ENCODE measurements at regions not wholly inside any gene's neighbourhood (a gene's known extent, or its start where the extent isn't known, plus 50 kb on each side); places are given as distances from the start of the nearest gene placed in this dataset.

DNA sequence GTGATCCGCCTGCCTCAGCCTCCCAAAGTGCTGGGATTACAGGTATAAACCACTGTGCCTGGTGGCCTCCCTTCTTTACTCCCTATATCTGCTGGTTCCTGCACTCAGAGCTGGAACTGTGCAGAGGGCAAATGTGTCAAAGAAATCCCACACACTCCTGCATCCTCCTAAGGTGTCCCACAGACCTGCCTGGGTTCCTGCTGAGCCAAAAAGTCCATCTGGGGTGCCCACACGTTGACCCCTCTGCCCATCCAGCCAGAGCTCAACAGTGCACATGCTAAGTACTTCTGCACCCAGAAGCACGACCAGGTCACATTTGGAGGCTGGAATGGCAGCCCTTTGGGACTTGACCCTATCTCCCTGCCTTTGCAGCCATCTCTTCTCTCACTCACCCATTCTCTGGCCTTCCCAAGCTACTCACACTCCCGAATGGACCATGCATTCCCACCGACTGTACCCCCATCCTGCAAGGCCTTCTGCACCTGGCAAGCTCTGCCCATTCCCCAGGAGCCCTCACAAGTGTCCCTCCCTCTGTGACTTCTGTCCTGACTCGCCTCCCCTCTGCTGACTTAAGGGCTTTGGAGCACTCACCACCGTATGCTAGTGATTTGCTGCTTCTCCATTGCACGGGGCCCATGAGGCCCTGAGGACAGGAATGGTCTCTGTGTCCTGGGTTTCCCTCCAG lies 152.1 kb downstream of the KCTD15 start:
- DNase-seq (ENCODE audit: low spot score) = no peak

DNA sequence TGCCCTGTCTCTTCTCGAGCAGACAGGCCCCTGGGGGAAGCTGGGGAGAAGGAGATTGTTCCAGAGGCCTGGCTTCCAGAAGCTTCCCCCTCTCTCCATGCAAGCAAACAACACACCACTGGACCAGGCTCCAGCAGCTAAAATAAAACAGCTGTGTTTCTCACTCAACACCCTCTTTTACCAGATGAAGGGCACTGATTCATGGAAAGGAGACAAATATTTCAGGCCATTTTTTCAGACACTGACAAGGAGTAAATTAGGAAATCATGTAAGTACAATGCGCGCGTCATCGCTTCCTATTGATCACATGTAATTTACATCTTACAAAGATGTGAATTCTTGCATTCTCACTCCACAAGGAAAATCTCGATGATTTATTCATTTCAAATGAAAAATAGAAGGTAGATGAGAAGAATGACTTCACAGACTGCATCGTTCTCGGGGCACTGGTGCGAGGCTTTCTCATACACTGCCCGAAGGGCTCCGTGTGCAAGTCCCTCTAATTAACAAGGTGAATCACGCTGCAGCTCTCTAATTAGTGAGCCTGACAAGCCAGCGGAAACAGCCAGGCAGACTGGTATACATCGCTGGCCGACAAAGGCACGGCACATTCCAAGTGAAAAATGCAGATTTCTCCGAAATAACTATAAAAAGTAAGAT lies 153.6 kb downstream of the KCTD15 start:
- DNase-seq (ENCODE audit: low spot score) = no peak

DNA sequence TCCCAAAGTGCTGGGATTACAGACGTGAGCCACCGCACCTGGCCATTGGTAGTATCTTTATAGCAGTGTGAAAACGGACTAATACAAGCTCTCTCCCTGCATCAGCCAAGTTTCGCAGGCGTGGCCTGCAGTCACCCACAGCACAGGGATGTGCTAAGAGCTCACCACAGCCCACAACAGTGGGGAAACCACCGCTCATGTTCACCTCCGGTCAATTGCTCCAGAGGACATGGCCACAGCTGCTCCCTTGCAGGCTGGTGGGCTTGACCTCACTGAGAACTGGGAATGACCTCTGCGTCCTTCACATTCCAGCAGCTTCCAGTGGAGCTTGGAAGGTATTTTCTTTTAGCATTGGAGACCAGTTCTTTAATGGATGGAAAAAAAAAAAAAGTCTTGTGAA lies 156.4 kb downstream of the KCTD15 start:
- DNase-seq (ENCODE audit: low spot score) = no peak

DNA sequence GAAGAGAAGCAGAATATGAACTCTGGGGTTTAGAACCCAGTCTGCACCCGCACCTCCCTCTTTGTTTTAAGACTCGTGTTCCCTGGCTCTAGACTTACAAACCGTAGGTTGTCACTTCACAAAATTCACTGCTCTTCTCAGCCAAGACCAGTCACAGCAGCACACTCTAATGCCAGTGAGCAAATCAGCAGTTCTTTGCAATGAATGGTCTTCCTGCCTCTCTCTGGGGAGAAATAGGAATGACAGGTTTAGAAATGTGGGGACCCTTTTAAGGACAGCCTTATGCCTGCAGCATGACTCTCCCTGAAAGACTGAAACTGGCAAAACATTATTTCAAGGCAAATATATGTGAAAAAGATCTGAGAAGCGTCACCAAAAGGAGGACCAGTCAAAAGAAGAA lies 156.9 kb downstream of the KCTD15 start:
- DNase-seq (ENCODE audit: low spot score) = no peak

DNA sequence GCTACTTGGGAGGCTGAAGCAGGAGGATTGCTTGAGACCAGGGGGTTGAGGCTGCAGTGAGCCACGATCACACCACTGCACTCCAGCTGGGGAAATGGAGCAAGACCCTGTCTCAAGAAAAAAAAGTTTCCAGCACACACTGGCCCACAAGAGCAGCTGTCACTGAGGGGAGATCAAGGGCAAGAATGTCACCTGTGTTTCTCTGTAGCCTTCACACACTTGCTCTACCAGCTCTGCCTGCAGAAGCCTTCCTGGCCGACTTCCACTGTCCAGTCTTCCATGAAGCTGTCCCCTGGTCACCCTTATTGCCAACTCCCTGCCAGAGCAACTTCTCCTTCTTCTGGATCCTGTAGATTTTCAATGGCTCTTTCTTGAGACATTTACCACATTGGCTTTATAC lies 158.0 kb downstream of the KCTD15 start:
- no peak for DNase-seq (ENCODE audit: low spot score)

DNA sequence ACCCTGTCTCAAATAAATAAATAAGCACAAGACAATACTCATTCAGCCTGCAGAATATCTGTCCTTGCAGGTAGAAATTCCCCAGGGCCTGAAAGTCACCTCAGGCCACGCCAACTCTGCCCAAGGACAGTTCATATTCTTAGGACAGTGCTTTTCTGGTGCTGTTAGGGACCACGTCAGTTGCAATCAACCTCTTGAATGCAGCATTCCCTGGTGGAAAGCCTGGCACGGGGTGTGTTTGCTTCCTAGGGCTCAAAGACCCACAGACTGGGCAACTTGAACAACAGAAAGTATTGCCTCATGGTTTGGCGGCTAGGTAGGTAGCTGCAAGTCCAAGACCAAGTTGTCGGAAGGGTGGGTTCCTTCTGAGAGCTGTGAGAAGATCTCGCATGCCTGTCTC lies 160.3 kb downstream of the KCTD15 start:
- no peak for DNase-seq (ENCODE audit: low spot score)

DNA sequence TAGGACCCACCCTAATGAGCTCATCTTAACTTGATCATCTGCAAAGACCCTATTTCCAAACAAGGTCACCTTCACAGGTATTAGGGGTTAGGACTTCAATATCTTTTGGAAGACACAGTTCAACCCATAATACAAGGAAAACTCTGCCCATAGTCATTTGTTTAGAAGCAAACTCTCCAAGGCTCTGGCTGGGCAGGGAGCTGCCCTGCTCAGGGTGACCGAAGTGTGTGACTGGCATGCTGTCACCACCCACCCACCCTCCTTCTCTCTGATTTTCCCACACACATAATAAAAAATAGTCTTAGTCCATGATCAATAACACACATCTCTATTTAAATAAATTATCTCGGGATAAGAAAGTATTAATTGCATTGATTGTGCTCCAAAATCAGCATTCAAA lies 161.1 kb downstream of the KCTD15 start:
- DNase-seq (ENCODE audit: low spot score) = no peak

DNA sequence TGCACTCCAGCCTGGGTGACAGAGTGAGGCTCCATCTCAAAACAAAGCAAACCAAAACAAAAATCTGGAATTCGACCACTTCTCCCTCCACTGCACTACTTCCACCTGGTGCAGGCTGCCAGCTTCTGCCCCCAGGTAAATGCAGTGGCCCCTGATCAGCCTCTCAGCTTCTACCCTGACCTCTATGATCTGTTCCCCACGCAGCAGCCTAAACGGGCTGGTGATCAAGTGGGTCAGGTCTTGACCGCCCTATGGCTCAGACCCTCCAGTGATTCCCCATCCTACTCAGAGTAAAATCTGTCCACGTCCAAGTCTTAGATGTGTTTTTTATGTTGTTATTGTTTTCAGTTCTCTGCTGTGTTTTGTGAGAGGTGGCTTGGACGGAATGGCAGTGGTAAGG lies 163.9 kb downstream of the KCTD15 start:
- DNase-seq (ENCODE audit: low spot score) = no peak

DNA sequence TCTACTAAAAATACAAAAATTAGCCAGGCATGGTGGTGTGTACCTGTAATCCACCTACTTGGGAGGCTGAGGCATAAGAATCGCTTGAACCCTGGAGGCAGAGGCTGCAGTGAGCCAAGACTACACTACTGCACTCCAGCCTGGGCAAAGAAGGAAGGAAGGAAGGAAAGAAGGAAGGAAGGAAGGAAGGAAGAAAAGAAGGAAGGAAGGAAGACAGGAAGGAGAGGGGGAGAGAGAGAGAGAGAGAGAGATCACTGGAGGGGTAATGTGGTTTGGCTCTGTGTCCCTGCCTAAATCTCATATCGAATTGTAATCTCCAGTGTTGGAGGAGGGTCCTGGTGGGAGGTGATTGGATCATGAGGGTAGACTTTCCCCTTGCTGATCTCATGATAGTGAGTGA lies 165.5 kb downstream of the KCTD15 start:
- no peak for DNase-seq (ENCODE audit: low spot score)

DNA sequence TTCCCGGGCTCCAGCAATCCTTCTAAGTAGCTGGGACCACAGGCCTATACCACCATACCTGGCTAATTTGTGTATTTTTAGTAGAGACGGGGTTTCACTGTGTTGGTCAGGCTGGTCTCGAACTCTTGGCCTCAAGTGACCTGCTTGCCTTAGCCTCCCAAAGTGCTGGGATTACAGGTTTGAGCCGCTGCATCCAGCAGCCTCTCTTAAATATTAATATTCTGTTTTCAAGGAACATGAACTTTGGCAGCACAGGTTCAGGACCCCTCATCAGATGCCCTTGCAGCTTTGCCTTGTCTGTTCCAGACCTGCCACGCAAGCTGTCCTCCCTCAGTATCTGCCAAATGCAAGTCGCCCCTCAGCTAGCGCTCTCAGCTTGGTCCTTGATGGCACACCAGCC lies 166.8 kb downstream of the KCTD15 start:
- no peak for DNase-seq (ENCODE audit: low spot score)

DNA sequence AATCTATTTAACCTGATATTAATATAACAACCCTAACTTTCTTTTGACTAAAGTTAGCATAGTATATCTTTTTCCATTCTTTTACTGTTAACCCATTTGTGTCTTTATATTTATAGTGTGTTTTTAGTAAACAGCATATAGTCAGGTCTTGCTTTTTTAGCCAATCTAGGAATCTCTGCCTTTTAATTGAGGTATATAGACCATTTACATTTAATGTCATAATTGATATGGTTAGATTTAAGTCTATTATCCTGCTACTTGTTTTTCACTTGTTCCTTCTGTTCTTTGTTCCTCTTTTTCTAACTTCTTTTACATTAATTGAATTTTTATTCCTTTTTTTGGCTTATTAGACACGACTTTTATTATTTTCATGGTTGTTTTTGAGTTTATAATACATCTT lies 174.4 kb downstream of the KCTD15 start:
- DNase-seq (ENCODE audit: low spot score) = no peak

DNA sequence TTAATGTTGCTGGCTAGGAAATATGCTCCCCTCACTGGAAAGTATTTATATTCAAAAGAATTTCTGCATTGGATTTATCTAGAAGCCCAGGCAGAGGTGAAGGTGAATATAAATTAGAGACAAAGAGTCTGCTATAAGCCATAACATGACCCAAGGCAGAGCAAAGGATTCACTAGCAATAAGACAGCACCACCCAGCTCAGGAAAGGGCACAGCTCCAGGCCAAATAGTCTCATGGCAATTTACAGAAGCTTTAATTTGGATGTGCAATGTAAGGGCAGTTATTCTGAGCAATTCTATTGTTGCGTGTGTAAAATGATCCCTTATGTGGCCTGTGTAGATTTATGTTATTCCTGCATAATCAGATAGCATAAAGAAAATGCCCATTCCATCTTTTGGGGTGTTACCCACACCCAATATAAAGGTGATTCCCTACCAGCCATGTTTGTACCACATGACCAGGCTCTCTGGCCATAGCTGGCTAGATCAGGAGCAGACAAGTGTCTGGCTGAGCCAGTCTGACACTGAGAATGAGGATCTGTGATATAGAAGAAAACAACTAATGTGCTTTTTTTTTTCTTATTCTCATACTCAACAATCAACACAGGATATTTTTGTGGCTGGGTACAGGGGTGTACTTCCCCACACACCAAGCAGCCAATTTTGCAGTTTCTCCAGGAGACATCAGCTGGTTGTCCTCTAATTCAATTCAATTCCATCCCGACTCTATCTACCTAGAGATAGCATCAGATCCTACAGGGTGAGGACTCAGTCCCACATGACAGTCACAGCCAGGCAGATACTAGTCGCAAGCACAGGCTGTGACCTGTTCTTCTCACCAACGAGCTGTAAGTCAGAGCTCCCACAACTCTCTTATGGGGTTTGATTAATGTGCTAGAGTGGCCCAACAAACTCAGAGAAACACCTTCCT lies 181.4 kb downstream of the KCTD15 start:
- no peak for DNase-seq (ENCODE audit: low spot score)

DNA sequence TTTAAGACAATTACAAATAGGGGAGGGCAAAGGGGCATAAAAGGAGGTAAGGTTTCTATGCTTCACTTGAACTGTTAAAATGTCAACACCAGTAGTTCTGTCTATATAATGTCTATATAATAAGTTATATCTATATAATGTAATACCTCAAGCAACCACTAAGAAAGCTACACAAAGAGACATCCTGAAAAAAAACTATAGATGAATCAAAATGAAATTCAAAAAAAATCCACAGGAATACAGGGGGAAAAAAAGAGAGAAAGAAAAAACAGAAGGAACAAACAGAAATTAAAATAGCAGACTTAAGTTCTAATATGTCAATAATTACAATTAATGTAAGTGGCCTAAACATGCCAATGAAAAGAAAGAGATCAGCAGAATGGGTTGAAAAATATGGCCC lies 186.0 kb downstream of the KCTD15 start:
- no peak for DNase-seq (ENCODE audit: low spot score)

DNA sequence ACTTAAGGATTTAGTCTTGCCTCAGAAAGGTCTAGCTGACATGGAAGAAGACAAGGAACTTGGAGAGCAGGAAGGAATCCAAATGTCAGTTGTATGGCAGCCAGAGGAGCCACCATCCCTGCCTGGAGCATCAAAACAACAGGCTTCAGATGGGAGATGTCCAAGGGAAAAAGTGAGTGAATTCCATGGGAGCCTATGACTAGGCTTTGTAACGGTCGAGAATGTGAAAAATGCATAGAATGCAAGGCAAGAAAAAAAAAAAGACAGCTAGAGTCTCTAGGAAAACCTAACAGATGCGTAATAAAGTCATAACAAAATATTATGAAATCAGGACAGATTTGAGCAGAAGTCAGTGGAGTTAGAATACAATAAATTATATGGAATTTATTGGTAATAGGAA lies 183.7 kb upstream of the LSM14A start:
- no peak for DNase-seq (ENCODE audit: low spot score)

DNA sequence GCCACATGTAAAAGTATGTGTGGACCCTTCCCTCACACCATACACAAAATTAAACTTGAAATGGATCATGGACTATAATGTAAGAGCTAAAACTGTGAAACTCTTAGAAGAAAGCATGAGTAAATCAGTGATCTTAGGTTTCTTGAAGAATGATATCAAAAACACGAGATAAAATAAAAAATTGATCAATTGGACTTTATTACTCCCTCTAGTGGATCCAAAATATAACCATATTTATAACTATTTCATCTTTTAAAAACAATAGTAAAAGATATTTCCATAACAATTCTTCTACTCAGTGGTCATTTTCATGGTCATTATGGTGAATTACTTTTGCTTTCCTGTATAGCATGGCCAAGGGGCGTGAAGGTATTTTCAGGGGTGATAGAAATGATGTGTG lies 174.6 kb upstream of the LSM14A start:
- no peak for DNase-seq (ENCODE audit: low spot score)

DNA sequence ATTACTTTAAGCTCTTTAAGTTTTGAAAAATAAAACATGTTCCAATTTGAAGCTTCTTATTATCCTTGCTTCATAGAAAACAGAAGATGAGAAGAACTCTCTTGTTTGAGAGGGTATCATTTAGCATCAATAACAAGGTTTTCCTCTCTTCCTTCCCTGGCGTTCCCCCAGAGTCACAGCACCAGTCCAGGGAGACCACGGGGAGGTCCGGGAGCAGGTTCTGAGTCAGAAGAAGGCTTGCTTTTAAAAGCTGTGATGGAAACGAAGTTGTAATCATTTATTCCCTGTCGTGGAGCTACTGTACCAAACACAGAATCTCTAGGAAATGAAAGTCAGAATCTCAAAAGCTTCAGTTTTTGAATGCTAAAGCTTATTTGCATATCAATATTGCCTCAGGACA lies 174.0 kb upstream of the LSM14A start:
- no peak for DNase-seq (ENCODE audit: low spot score)

DNA sequence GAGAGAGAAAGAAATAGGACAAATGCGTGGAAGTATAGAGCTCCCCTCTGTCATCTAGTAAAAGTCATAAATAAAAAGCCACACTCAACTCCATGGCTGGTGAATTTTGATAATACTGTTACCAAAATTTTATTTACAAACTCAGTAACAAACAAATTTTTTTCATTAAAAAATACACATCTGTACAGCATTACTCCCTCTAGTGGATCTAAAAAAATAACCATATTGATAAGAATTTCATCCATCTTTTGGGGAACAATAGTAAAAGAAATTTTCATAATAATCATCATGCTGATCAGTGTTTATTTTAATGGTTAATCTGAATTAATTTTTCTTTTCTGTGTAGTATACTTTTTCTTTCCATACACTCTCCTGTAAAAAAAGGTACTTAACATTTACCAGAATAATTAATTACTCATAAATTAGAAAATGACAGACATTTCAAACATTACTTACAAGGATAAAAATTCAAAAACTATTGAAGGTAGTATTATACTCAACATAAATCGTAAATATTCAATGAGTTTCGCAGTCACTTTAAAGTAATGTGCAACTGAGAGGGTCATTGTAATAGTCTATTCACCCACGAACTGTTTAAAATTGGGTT lies 173.5 kb upstream of the LSM14A start:
- DNase-seq (ENCODE audit: low spot score) = no peak

DNA sequence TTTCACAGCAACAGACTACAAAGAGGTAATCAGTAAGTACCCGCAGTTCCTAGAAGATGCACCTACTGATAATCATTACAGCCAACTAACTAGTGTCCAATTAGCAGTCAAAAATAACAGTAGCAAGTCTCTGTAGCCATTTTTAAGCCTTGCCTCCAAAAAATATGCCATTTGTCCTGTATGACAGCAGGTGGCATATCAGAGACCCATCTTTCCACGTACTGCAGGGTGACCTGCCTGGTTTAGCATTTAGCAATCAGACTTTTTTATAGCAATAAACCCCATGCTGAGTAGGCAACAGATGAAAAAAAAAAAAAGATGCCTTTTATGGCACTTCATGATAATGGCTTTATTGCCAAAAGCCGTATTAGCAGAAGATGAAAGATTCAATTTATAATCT lies 155.3 kb upstream of the LSM14A start:
- no peak for DNase-seq (ENCODE audit: low spot score)

DNA sequence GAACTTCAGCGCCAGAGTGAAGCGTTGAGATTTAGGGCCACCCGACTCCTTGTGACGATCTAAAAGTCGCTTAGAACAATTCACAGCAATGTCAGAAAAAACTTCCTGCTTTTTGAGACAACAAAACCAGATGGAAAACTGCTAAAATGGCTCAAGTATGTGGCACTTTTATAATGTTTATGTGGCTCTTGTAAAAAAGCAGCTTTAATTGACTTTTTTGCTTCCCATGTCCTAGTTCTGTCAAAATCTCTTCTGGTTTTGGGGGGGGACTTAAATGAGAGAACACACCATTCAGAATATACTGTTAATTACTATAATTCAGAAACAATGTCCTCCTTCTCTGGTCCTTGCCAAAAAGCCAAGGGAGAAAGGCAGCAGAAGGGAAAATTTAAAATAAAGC lies 154.7 kb upstream of the LSM14A start:
- DNase-seq (ENCODE audit: low spot score) = no peak

DNA sequence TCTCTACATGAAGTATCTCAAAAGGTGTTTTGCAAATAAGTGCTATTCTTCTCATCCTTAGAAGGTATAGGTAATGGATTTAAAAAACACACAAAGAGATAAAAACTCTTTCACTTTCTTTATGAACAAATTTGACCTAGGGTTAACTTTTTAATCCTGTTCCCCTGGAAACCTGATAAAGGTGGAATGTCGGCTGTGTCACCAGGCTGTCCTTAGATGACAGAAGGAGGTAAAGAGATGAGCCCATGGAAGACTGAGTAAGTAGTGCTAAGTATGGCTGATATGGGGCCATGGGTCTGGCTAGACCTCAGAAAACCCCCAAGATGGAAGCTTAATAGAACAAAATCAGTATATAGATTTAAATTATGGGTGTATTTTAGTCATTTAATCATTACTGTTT lies 153.8 kb upstream of the LSM14A start:
- no peak for DNase-seq (ENCODE audit: low spot score)

DNA sequence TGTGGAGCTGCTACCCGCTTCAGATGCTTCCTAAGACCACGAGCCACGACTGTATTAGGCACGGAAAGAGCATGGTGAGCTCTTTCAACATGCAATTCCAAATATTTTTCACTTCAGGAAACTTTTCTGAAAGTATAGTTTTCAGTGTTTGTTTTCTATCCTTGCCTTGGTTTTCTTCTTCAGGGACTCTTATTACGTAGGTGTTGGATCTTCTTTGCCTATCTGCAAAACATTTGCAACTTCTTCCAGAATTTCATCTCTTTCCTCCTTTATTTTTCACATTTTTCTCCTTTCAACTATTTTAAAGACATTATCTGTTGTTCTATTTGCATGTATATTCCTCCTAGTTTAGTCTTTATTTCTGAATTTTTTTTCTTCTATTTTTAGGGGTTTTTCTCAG lies 148.9 kb upstream of the LSM14A start:
- no peak for DNase-seq (ENCODE audit: low spot score)

DNA sequence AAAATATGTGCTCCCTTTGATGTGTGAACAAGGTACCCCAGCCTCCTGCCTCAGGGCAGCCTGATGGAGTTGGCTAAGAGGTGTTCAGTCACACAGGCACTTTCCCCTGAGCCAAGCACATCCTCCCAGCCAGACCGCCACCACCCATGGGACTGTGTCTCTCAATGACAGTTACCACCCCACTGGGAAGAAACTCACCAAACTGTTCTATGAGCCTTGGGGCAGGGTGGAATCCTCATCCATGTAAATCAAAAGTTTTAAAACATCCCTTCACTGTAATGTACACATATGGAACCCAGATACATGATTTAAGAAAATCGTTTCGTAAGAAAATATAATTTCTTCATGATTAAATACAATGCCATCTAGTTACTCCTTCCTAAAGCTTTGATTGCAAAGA lies 138.4 kb upstream of the LSM14A start:
- DNase-seq (ENCODE audit: low spot score) = no peak

Measured in CD4-positive, alpha-beta T cell treated with Interleukin-2 at 100 ng/mL for 4 hours (primary cell).